Esophagus muscularis mucosa (tissue), 4 donors: ENCODE measurements at regions not wholly inside any gene's neighbourhood (a gene's known extent, or its start where the extent isn't known, plus 50 kb on each side); places are given as distances from the start of the nearest gene placed in this dataset.

ENCODE experiments used
- DNase-seq: peaks from one replicate; pipeline ENCODE4 v3.0.0-alpha.2; 2017; ENCODE audit errors: extremely low spot score
- H3K27ac ChIP-seq, 4 donors: fragments of 200-600 bp; sonication (generic); replicated peaks in 1 of 4; 1 replicate in 3 of 4; 2 replicates in 1 of 4; pipeline ENCODE4 v1.5.1; 2016 to 2019; ENCODE audit warnings: mild to moderate bottlenecking in 1 of 4
- H3K27me3 ChIP-seq, 4 donors: fragments of 200-600 bp; sonication (generic); one replicate each; pipeline versions ENCODE4 v1.5.1 to v1.6.0; 2016 to 2019
- H3K36me3 ChIP-seq, 4 donors: fragments of 200-600 bp; sonication (generic); one replicate each; pipeline ENCODE4 v1.5.1; 2016 to 2019
- H3K4me1 ChIP-seq, 4 donors: fragments of 200-600 bp; sonication (generic); one replicate each; pipeline ENCODE4 v1.5.1; 2016 to 2019
- H3K4me3 ChIP-seq, 4 donors: fragments of 200-600 bp; sonication (generic); 1 replicate in 2 of 4; 2 replicates in 2 of 4; pipeline ENCODE4 v1.5.1; 2016 to 2019; ENCODE audit warnings: mild to moderate bottlenecking in 4 of 4, moderate library complexity in 1 of 4
- H3K9me3 ChIP-seq, 4 donors: fragments of 200-600 bp; sonication (generic); 1 replicate in 3 of 4; 2 replicates in 1 of 4; pipeline ENCODE4 v1.5.1; 2016 to 2019
- EP300 ChIP-seq: sonication (generic); formaldehyde crosslinking; IDR thresholded peaks from one replicate; pipeline ENCODE4 v1.6.1; 2017; ENCODE audit warnings: antibody characterized with exemption
- POLR2A ChIP-seq: fragments of 450-650 bp; IDR thresholded peaks from one replicate; pipeline ENCODE4 v1.6.1; 2017; ENCODE audit warnings: antibody characterized with exemption, moderate library complexity, mild to moderate bottlenecking, low read depth
- POLR2AphosphoS5 ChIP-seq, 2 donors: sonication (generic); formaldehyde crosslinking; IDR thresholded peaks; one replicate each; pipeline ENCODE4 v1.6.1; 2017; ENCODE audit warnings: antibody characterized with exemption in 2 of 2
- WGBS: methylation state at CpG from one replicate; pipeline ENCODE4 v1.1.5; 2018; 5-methylcytosine and 5-hydroxymethylcytosine counted together
- intact Hi-C: fragments of 100-400 bp; cut with DNase I; formaldehyde crosslinking; loops from one replicate; pipeline ENCODE4 v1.15.1; 2023
- TF ChIP-seq, protein P1 (sequence below), 3 experiments: fragments of 200-600 bp in 2 of 3; fragments of 450-650 bp in 1 of 3; sonication (generic) in 2 of 3; IDR thresholded peaks; one replicate each; pipeline ENCODE4 v1.5.1; 2017 to 2019; ENCODE audit warnings: antibody characterized with exemption in 3 of 3, mild to moderate bottlenecking in 2 of 3, moderate library complexity in 1 of 3

GRCh38 chr13:80737513-80737912, 396.6 kb upstream of the SPRY2 start:
- TF ChIP-seq POLR2AphosphoS5 (IDR thresholded peaks at IDR 0.05), result no peak
- TF ChIP-seq POLR2A, result no peak
- TF ChIP-seq, protein P1, sequence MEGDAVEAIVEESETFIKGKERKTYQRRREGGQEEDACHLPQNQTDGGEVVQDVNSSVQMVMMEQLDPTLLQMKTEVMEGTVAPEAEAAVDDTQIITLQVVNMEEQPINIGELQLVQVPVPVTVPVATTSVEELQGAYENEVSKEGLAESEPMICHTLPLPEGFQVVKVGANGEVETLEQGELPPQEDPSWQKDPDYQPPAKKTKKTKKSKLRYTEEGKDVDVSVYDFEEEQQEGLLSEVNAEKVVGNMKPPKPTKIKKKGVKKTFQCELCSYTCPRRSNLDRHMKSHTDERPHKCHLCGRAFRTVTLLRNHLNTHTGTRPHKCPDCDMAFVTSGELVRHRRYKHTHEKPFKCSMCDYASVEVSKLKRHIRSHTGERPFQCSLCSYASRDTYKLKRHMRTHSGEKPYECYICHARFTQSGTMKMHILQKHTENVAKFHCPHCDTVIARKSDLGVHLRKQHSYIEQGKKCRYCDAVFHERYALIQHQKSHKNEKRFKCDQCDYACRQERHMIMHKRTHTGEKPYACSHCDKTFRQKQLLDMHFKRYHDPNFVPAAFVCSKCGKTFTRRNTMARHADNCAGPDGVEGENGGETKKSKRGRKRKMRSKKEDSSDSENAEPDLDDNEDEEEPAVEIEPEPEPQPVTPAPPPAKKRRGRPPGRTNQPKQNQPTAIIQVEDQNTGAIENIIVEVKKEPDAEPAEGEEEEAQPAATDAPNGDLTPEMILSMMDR (IDR thresholded peaks at IDR 0.05), result no peak
- no peak for TF ChIP-seq EP300
- Histone ChIP-seq H3K9me3 (no peaks in the 10 kb centered on the region), H3K36me3 (no peaks in the 10 kb centered on the region), H3K27me3 (no peaks in the 10 kb centered on the region), H3K4me3 (no peak overlapping the region), H3K4me1 (no peaks in the 10 kb centered on the region), H3K27ac (no peak overlapping the region)
- intact Hi-C loops, result no loop called here
- DNase-seq, result no peak
- WGBS, result 100% methylated on average over 1 of the region's 1 CpG

DNA sequence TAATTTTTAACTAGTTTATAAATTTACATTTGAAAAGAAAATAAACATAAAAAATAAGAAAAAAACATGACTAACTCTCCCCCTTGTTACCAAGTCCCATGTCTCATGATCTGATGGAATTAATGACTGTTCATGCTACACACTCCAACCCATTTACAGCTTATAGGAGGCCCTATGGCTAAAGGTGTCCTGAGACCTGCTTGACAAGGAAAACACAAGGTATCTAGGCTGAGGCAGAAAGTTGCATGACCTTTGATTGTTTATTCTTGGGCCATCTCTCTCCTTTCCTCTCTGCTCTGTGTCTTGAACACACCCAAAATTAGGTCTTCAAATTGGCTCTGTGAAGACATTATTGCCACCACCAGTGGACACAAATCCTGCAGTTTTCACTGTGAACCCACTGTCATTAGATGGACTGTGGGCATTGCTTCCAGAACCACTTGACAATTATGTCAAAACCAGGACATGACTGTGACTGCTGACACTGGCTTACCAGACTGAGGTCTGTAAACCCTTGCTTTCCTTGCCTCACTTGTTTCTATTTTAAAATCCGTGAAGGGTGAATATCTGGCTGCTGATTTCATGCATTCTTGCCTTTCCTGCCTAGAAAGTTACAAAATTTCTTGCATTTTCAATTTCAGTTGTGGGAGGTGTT, 386.5 kb upstream of the SPRY2 start:
- no peak overlapping the region for H3K4me3 ChIP-seq
- no peak overlapping the region for H3K27ac ChIP-seq
- intact Hi-C loops, result no loop called here
- WGBS, result 68% methylated on average over 1 of the region's 1 CpG
- no peaks in the 10 kb centered on the region for H3K4me1 ChIP-seq
- no peaks in the 10 kb centered on the region for H3K27me3 ChIP-seq
- DNase-seq, result no peak
- no peaks in the 10 kb centered on the region for H3K36me3 ChIP-seq
- TF ChIP-seq POLR2AphosphoS5 (IDR thresholded peaks at IDR 0.05), result no peak
- TF ChIP-seq EP300, result no peak
- no peak for TF ChIP-seq POLR2A
- TF ChIP-seq, protein P1 (IDR thresholded peaks at IDR 0.05), result no peak
- peaks cover 0 to 5% (median 0%) of the 10 kb centered on the region in 4 donors for H3K9me3 ChIP-seq

DNA sequence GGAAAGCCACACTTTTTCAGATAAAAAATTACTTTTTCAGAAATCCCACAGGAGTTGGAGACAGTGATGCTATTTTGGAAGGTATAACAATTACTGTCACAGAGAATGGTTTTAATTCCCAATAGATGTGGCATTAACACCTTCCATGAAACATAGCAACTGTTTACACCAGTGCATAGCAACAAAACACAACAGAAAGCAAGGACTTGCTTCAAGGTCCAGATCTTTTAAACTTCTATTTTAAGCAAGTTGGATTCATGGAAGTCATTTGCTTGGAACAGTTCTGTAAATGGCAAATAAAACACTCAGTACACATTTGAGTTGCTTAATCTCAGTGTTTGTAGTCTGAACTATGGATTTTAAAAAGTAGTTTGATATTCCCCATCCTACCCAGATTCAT, 385.9 kb upstream of the SPRY2 start:
- Histone ChIP-seq H3K36me3 (no peaks in the 10 kb centered on the region), H3K27me3 (no peaks in the 10 kb centered on the region), H3K27ac (no peak overlapping the region), H3K4me1 (no peaks in the 10 kb centered on the region), H3K9me3 (peaks cover 0 to 5% (median 0%) of the 10 kb centered on the region in 4 donors), H3K4me3 (no peak overlapping the region)
- no peak for DNase-seq
- TF ChIP-seq EP300, result no peak
- TF ChIP-seq POLR2AphosphoS5 (IDR thresholded peaks at IDR 0.05), result no peak
- intact Hi-C loops, result no loop called here

- H3K36me3 ChIP-seq, result no peaks in the 10 kb centered on the region
- H3K9me3 ChIP-seq, result peaks cover 0 to 5% (median 0%) of the 10 kb centered on the region in 4 donors
- no peaks in the 10 kb centered on the region for H3K4me1 ChIP-seq
- DNase-seq, result no peak
- H3K27me3 ChIP-seq, result no peaks in the 10 kb centered on the region
- H3K4me3 ChIP-seq, result no peak overlapping the region
- no peak overlapping the region for H3K27ac ChIP-seq
- TF ChIP-seq EP300 (no peak), POLR2AphosphoS5 (IDR thresholded peaks at IDR 0.05) (no peak), POLR2A (no peak)
- TF ChIP-seq, protein P1 (IDR thresholded peaks at IDR 0.05), result no peak
- 0% methylated on average over 1 of the region's 1 CpG for WGBS
- intact Hi-C loops, result no loop called here
Observed at GRCh38 chr13:80721689-80722088, 380.8 kb upstream of the SPRY2 start.

DNA sequence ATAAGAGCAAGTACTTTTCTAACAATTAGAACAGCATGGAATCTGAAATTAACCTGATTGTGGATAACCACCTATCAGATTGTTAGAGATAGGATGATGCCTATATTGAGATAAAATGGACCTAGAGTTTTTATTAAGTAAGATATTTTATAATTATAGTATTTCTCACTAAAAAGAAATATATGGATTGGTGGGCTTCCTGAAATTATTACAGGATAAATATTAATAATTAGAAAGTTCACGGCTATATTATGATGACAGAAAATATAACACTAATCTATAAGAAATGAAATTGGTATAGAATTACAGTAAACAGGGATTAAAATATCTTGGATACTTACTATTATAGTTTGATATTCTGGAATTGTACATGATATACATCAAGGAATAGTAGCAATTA, 378.0 kb upstream of the SPRY2 start:
- TF ChIP-seq EP300 (no peak), POLR2A (no peak), POLR2AphosphoS5 (IDR thresholded peaks at IDR 0.05) (no peak)
- TF ChIP-seq, protein P1 (IDR thresholded peaks at IDR 0.05), result no peak
- WGBS, result 93% methylated on average over 1 of the region's 1 CpG
- intact Hi-C loops, result no loop called here

More for the DNA sequence above, 378.0 kb upstream of the SPRY2 start:
- Histone ChIP-seq H3K27ac (no peak overlapping the region), H3K4me3 (no peak overlapping the region), H3K9me3 (no peaks in the 10 kb centered on the region), H3K4me1 (no peaks in the 10 kb centered on the region), H3K36me3 (no peaks in the 10 kb centered on the region), H3K27me3 (no peaks in the 10 kb centered on the region)
- no peak for DNase-seq
